ENCODE measurements at regions not wholly inside any gene's neighbourhood (a gene's known extent, or its start where the extent isn't known, plus 50 kb on each side); places are given as distances from the start of the nearest gene placed in this dataset.

- TF ChIP-seq CTCF (conservative IDR thresholded peaks at IDR 0.05) = no peak
- TF ChIP-seq ZFX (IDR thresholded peaks at IDR 0.05) = no peak
- no peak overlapping the region for H3K27ac ChIP-seq
These were observed 1009.1 kb upstream of the IGFBP7 start for GRCh38 chr4:58119298-58119697.

GRCh38 chr4:58113126-58113525, 1002.9 kb upstream of the IGFBP7 start:
- H3K27ac ChIP-seq = no peak overlapping the region
- TF ChIP-seq ZFX (IDR thresholded peaks at IDR 0.05) = no peak
- no peak for TF ChIP-seq CTCF (conservative IDR thresholded peaks at IDR 0.05)

GRCh38 chr4:58111818-58112217, 1001.6 kb upstream of the IGFBP7 start:
- no peak for TF ChIP-seq ZFX (IDR thresholded peaks at IDR 0.05)

GRCh38 chr4:58093352-58093751, 983.2 kb upstream of the IGFBP7 start:
- no peak for TF ChIP-seq ZFX (IDR thresholded peaks at IDR 0.05)
- TF ChIP-seq CTCF (conservative IDR thresholded peaks at IDR 0.05) = no peak
- H3K27ac ChIP-seq = no peak overlapping the region

More at GRCh38 chr4:58111818-58112217, 1001.6 kb upstream of the IGFBP7 start:
- H3K27ac ChIP-seq = no peak overlapping the region

- no peak overlapping the region for H3K27ac ChIP-seq
- TF ChIP-seq CTCF (conservative IDR thresholded peaks at IDR 0.05) (no peak), ZFX (IDR thresholded peaks at IDR 0.05) (no peak)
These were observed 980.4 kb upstream of the IGFBP7 start for GRCh38 chr4:58090539-58090938.

- TF ChIP-seq CTCF (conservative IDR thresholded peaks at IDR 0.05) (no peak), ZFX (IDR thresholded peaks at IDR 0.05) (no peak)
- no peak overlapping the region for H3K27ac ChIP-seq
These were observed 971.2 kb upstream of the IGFBP7 start for GRCh38 chr4:58081356-58081755.

GRCh38 chr4:58075724-58076123, 965.5 kb upstream of the IGFBP7 start:
- TF ChIP-seq CTCF (conservative IDR thresholded peaks at IDR 0.05) (no peak), ZFX (IDR thresholded peaks at IDR 0.05) (no peak)

GRCh38 chr4:58074382-58074781, 964.2 kb upstream of the IGFBP7 start:
- no peak for TF ChIP-seq ZFX (IDR thresholded peaks at IDR 0.05)
- TF ChIP-seq CTCF (conservative IDR thresholded peaks at IDR 0.05) = no peak
- H3K27ac ChIP-seq = no peak overlapping the region

More at GRCh38 chr4:58075724-58076123, 965.5 kb upstream of the IGFBP7 start:
- H3K27ac ChIP-seq = no peak overlapping the region
